Esophagus muscularis mucosa (tissue), 3 donors: ENCODE measurements at regions not wholly inside any gene's neighbourhood (a gene's known extent, or its start where the extent isn't known, plus 50 kb on each side); places are given as distances from the start of the nearest gene placed in this dataset.

ENCODE experiments used
- CTCF ChIP-seq, 3 experiments: fragments of 200-600 bp in 2 of 3; fragments of 450-650 bp in 1 of 3; sonication (generic) in 2 of 3; IDR thresholded peaks; one replicate each; pipeline ENCODE4 v1.5.1; 2017 to 2019; ENCODE audit warnings: antibody characterized with exemption in 3 of 3, mild to moderate bottlenecking in 2 of 3, moderate library complexity in 1 of 3
- POLR2A ChIP-seq: fragments of 450-650 bp; IDR thresholded peaks from one replicate; pipeline ENCODE4 v1.6.1; 2017; ENCODE audit warnings: antibody characterized with exemption, moderate library complexity, mild to moderate bottlenecking, low read depth

GRCh38 chr9:621201-621855 lies 220.2 kb upstream of the DMRT1 start:
- TF ChIP-seq POLR2A (no peak), CTCF (IDR thresholded peaks at IDR 0.05) (no peak)
